Esophagus squamous epithelium (tissue), 4 donors: ENCODE measurements at regions not wholly inside any gene's neighbourhood (a gene's known extent, or its start where the extent isn't known, plus 50 kb on each side); places are given as distances from the start of the nearest gene placed in this dataset.

Experiments used
- CTCF ChIP-seq, 6 experiments: fragments of 450-650 bp in 4 of 6; fragments of 200-600 bp in 2 of 6; sonication (generic) in 2 of 6; IDR thresholded peaks; one replicate each; pipeline ENCODE4 v1.5.1; 2016 to 2019; ENCODE audit warnings: antibody characterized with exemption in 6 of 6, mild to moderate bottlenecking in 4 of 6, moderate library complexity in 4 of 6
- POLR2A ChIP-seq, 4 donors: fragments of 450-650 bp; IDR thresholded peaks; one replicate each; pipeline ENCODE4 v1.6.1; 2017; ENCODE audit warnings: antibody characterized with exemption in 4 of 4, mild to moderate bottlenecking in 4 of 4, moderate library complexity in 3 of 4

- TF ChIP-seq POLR2A (IDR thresholded peaks at IDR 0.05) (no peak), CTCF (IDR thresholded peaks at IDR 0.05) (no peak)
Observed at GRCh38 chr2:129345540-129345939, 633.9 kb upstream of the RAB6C start.
